HL-60 (cell line): ENCODE measurements at regions not wholly inside any gene's neighbourhood (a gene's known extent, or its start where the extent isn't known, plus 50 kb on each side); places are given as distances from the start of the nearest gene placed in this dataset.

Experiments used
- DNase-seq, 2 experiments: peaks; one replicate each; pipeline ENCODE4 v3.0.0-alpha.2; 2010 to 2020; ENCODE audit warnings: low read depth in 1 of 2, low spot score in 1 of 2
- H3K27ac ChIP-seq: fragments of 250-450 bp; sonication (Bioruptor Pico); replicated peaks from 2 replicates; pipeline ENCODE4 v1.5.1; 2020; ENCODE audit warnings: mild to moderate bottlenecking, moderate library complexity
- H3K27me3 ChIP-seq: fragments of 250-450 bp; sonication (Bioruptor Pico); 2 replicates; pipeline ENCODE4 v1.5.1; 2021; ENCODE audit warnings: mild to moderate bottlenecking, moderate library complexity; ENCODE audit not compliant: insufficient read depth, poor library complexity, severe bottlenecking
- H3K4me3 ChIP-seq: replicated peaks from 2 replicates; pipeline ENCODE4 v1.5.1; 2011; ENCODE audit warnings: mild to moderate bottlenecking, control low read depth, low read length; ENCODE audit not compliant: insufficient read depth
- GABPA ChIP-seq: IDR thresholded peaks from 2 replicates; pipeline ENCODE4 v1.6.1; 2012; ENCODE audit warnings: low read depth
- POLR2AphosphoS5 ChIP-seq: IDR thresholded peaks from 2 replicates; pipeline ENCODE4 v1.6.1; 2012; ENCODE audit warnings: low read depth
- SPI1 ChIP-seq: IDR thresholded peaks from 2 replicates; pipeline ENCODE4 v1.6.1; 2012; ENCODE audit warnings: low read depth, mild to moderate bottlenecking, borderline replicate concordance
- TF ChIP-seq, protein P1 (sequence below): IDR thresholded peaks from one replicate; pipeline ENCODE4 v1.5.1; 2011; ENCODE audit warnings: low read length, control low read depth, inconsistent platforms; ENCODE audit not compliant: insufficient read depth
- TF ChIP-seq, protein P2 (sequence below): IDR thresholded peaks from 2 replicates; pipeline ENCODE4 v1.6.1; 2012; ENCODE audit warnings: low read depth; ENCODE audit not compliant: insufficient replicate concordance

DNA sequence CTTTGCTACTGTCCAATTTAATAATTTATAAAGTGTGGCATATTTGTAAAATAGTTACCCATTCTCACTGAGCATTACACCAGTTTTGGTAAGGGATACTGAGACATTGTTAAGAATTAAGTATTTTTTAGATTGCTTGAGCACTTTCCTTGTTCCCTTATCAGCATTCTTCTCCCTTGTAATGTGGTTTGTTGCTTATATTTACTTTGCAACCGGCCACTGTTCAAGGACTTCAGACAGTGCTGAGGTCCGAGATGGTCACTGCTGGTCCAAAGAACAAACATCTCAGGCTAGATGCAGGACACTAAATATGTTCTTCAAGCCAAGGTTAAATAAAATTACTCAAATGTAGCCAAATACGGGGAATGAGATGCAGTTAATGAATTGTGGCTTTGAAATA is 161.4 kb downstream of the TM9SF2 start:
- Histone ChIP-seq H3K27ac (no peak overlapping the region), H3K4me3 (no peak overlapping the region), H3K27me3 (no peaks in the 10 kb centered on the region)
- no peak for DNase-seq
- no peak for TF ChIP-seq SPI1
- TF ChIP-seq, protein P1, sequence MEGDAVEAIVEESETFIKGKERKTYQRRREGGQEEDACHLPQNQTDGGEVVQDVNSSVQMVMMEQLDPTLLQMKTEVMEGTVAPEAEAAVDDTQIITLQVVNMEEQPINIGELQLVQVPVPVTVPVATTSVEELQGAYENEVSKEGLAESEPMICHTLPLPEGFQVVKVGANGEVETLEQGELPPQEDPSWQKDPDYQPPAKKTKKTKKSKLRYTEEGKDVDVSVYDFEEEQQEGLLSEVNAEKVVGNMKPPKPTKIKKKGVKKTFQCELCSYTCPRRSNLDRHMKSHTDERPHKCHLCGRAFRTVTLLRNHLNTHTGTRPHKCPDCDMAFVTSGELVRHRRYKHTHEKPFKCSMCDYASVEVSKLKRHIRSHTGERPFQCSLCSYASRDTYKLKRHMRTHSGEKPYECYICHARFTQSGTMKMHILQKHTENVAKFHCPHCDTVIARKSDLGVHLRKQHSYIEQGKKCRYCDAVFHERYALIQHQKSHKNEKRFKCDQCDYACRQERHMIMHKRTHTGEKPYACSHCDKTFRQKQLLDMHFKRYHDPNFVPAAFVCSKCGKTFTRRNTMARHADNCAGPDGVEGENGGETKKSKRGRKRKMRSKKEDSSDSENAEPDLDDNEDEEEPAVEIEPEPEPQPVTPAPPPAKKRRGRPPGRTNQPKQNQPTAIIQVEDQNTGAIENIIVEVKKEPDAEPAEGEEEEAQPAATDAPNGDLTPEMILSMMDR = no peak
- no peak for TF ChIP-seq GABPA
- no peak for TF ChIP-seq POLR2AphosphoS5
- TF ChIP-seq, protein P2, sequence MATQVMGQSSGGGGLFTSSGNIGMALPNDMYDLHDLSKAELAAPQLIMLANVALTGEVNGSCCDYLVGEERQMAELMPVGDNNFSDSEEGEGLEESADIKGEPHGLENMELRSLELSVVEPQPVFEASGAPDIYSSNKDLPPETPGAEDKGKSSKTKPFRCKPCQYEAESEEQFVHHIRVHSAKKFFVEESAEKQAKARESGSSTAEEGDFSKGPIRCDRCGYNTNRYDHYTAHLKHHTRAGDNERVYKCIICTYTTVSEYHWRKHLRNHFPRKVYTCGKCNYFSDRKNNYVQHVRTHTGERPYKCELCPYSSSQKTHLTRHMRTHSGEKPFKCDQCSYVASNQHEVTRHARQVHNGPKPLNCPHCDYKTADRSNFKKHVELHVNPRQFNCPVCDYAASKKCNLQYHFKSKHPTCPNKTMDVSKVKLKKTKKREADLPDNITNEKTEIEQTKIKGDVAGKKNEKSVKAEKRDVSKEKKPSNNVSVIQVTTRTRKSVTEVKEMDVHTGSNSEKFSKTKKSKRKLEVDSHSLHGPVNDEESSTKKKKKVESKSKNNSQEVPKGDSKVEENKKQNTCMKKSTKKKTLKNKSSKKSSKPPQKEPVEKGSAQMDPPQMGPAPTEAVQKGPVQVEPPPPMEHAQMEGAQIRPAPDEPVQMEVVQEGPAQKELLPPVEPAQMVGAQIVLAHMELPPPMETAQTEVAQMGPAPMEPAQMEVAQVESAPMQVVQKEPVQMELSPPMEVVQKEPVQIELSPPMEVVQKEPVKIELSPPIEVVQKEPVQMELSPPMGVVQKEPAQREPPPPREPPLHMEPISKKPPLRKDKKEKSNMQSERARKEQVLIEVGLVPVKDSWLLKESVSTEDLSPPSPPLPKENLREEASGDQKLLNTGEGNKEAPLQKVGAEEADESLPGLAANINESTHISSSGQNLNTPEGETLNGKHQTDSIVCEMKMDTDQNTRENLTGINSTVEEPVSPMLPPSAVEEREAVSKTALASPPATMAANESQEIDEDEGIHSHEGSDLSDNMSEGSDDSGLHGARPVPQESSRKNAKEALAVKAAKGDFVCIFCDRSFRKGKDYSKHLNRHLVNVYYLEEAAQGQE = no peak

DNA sequence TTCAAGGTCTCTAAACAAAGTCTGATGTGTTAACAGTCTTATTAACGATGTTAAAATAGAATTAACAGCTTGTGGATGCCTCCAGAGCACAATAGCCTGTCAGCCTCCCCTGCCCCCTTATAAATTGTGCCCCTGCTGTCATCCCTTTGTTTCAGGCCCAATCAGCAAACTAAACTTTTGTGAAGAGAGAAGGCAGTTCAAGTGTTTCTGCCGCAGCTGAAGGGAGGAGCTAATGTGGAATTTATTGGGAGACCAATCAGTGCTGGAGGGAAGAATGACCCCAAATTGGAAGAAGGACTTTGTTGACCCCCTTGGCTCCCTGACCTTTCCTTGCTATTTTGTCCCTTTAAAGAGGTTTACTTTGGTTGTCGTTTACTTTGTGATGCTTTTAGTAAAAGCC is 160.5 kb downstream of the TM9SF2 start:
- no peak for DNase-seq
- Histone ChIP-seq H3K27me3 (no peaks in the 10 kb centered on the region), H3K4me3 (no peak overlapping the region), H3K27ac (no peak overlapping the region)
- TF ChIP-seq SPI1 (no peak), GABPA (no peak), POLR2AphosphoS5 (no peak)
- TF ChIP-seq, protein P2 = no peak
- TF ChIP-seq, protein P1 = no peak

GRCh38 chr13:99659866-99660554 is 158.7 kb downstream of the TM9SF2 start:
- Histone ChIP-seq H3K27me3 (no peaks in the 10 kb centered on the region), H3K4me3 (no peak overlapping the region), H3K27ac (no peak overlapping the region)
- DNase-seq = no peak
- TF ChIP-seq, protein P2 = no peak
